ENCODE measurements at regions not wholly inside any gene's neighbourhood (a gene's known extent, or its start where the extent isn't known, plus 50 kb on each side); places are given as distances from the start of the nearest gene placed in this dataset.

GRCh38 chr9:31166516-31166915, 1217.9 kb upstream of the ACO1 start:
- TF ChIP-seq CTCF (IDR thresholded peaks at IDR 0.05) (no peak), POLR2A (IDR thresholded peaks at IDR 0.05) (no peak)
